Tibial artery (tissue), 4 donors: ENCODE measurements at regions not wholly inside any gene's neighbourhood (a gene's known extent, or its start where the extent isn't known, plus 50 kb on each side); places are given as distances from the start of the nearest gene placed in this dataset.

Experiments used
- DNase-seq, 2 donors: peaks; one replicate each; pipeline ENCODE4 v3.0.0-alpha.2; 2019
- H3K27ac ChIP-seq, 2 donors: fragments of 200-600 bp; sonication (generic) in 1 of 2; 1 replicate in 1 of 2; 2 replicates in 1 of 2; pipeline ENCODE4 v1.5.1; 2018 to 2019; ENCODE audit warnings: mild to moderate bottlenecking in 1 of 2
- H3K27me3 ChIP-seq, 2 donors: fragments of 200-600 bp; sonication (generic) in 1 of 2; one replicate each; pipeline versions ENCODE4 v1.5.1 to v1.6.0; 2016 to 2019
- H3K36me3 ChIP-seq, 3 donors: fragments of 200-600 bp; sonication (generic) in 2 of 3; one replicate each; pipeline ENCODE4 v1.5.1; 2016 to 2019; ENCODE audit warnings: mild to moderate bottlenecking in 2 of 3
- H3K4me1 ChIP-seq, 4 donors: fragments of 200-600 bp; sonication (generic) in 2 of 4; 1 replicate in 3 of 4; 2 replicates in 1 of 4; pipeline ENCODE4 v1.5.1; 2016 to 2019
- H3K4me3 ChIP-seq, 2 donors: fragments of 200-600 bp; sonication (generic) in 1 of 2; 1 replicate in 1 of 2; 2 replicates in 1 of 2; pipeline ENCODE4 v1.5.1; 2018 to 2019; ENCODE audit warnings: mild to moderate bottlenecking in 2 of 2
- H3K9me3 ChIP-seq, 3 donors: fragments of 200-600 bp; sonication (generic) in 1 of 3; one replicate each; pipeline ENCODE4 v1.5.1; 2016 to 2019
- intact Hi-C: fragments of 100-400 bp; cut with DNase I; formaldehyde crosslinking; loops from one replicate; pipeline ENCODE4 v1.15.0; 2023; ENCODE audit warnings: low total_unique reads
- TF ChIP-seq, protein P1 (sequence below), 2 experiments: fragments of 200-600 bp in 1 of 2; fragments of 450-650 bp in 1 of 2; IDR thresholded peaks; one replicate each; pipeline ENCODE4 v1.5.1; 2017 to 2019; ENCODE audit warnings: antibody characterized with exemption in 2 of 2, mild to moderate bottlenecking in 1 of 2, moderate library complexity in 1 of 2

DNA sequence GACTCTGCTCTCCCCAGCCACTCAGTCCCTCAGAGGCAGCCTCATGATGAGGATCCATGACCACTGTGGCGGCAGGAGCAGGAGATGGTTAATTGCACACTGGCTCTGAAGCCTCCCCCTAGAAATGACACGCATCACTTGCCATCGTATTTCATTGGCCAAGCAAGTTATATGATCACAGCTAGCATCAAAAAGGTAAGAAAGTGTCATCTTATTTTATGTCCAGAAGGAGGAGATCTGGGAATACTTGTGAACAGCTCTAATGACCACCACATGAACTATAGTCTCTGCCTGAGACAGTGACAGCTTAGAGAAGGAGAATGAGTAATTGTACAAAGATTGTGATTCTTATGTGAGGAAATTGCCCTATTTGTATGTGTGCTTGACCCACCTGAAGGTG lies 363.4 kb downstream of the NUAK1 start:
- TF ChIP-seq, protein P1, sequence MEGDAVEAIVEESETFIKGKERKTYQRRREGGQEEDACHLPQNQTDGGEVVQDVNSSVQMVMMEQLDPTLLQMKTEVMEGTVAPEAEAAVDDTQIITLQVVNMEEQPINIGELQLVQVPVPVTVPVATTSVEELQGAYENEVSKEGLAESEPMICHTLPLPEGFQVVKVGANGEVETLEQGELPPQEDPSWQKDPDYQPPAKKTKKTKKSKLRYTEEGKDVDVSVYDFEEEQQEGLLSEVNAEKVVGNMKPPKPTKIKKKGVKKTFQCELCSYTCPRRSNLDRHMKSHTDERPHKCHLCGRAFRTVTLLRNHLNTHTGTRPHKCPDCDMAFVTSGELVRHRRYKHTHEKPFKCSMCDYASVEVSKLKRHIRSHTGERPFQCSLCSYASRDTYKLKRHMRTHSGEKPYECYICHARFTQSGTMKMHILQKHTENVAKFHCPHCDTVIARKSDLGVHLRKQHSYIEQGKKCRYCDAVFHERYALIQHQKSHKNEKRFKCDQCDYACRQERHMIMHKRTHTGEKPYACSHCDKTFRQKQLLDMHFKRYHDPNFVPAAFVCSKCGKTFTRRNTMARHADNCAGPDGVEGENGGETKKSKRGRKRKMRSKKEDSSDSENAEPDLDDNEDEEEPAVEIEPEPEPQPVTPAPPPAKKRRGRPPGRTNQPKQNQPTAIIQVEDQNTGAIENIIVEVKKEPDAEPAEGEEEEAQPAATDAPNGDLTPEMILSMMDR (IDR thresholded peaks at IDR 0.05): peak in 1 of 2 experiments; percentile 39
- Histone ChIP-seq H3K4me3 (no peak overlapping the region), H3K36me3 (no peaks in the 10 kb centered on the region), H3K9me3 (no peaks in the 10 kb centered on the region), H3K27me3 (no peaks in the 10 kb centered on the region), H3K27ac (no peak overlapping the region), H3K4me1 (peaks cover 0 to 23% (median 14%) of the 10 kb centered on the region in 4 donors)
- DNase-seq: no peak
- intact Hi-C loops: no loop called here

DNA sequence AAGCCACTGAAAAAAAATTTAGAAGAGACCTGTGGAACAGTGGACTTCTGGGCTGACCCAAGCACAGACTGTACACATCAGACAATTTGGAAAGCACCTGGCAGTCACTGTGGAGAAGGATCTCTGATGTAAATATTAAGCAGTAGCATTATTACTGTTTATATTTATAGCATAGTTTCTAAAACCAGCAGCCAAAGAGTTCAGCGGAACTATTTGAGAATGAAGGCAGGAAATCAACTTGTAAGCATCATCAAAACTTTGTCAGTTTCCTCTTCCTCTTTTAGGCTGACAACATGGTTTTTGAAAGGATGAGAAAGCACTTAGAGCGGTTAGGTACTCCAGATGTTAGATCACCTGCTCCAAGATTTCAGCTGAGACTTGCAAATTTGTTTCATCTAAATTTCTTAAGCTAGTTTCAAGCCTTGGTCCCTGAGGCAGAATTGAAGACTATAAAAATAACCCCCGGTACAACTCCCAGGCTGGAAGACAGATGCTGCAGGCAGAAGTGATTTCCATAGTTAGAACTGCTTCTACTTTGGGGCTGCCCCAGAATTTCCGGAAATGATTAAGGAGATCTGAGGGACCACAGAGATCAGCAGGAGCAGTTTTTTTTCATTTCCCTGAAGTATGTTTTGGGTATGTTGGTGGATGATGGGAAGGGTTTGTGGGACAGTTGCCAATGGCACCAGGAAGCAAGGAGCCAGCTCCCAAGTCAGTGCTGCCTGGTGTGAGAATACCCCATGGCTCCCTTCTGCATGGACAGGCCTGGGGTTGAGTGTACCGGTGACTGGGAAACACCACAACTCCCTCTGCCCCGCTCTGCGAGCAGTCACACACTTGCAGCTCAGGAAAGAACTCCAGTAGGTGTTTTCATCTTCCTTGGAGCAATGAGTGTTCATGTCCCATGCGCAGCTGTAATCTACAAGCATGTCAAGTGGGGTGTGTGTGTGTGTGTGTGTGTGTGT lies 354.5 kb downstream of the NUAK1 start:
- intact Hi-C loops: no loop called here
- H3K36me3 ChIP-seq: no peaks in the 10 kb centered on the region
- H3K4me3 ChIP-seq: no peak overlapping the region
- TF ChIP-seq, protein P1 (IDR thresholded peaks at IDR 0.05): no peak
- H3K9me3 ChIP-seq: no peaks in the 10 kb centered on the region
- no peaks in the 10 kb centered on the region for H3K27me3 ChIP-seq
- no peak overlapping the region for H3K27ac ChIP-seq
- peaks cover 0 to 3% (median 0%) of the 10 kb centered on the region in 4 donors for H3K4me1 ChIP-seq
- DNase-seq: no peak

DNA sequence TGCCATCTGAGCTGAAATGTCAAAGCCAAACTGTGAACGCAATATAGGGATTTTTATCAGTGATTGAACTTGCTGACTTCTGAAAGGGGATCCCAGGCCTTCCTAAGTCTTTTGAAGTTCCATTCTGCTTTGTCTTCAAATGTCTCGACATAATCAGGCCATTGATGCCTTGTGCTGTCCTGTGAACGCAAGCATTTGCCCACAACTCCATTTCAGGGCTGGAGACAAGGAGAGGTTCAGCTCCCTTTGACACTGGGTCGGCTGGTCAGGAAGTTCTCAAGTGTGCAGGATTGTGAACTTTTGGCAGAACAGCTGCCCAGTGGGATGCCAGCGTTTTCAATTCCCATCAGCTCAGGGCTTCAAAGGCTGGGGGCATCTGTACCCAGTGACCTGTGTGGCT lies 345.3 kb downstream of the NUAK1 start:
- intact Hi-C loops: no loop called here
- peaks cover 0 to 5% (median 0%) of the 10 kb centered on the region in 3 donors for H3K9me3 ChIP-seq
- DNase-seq: no peak
- peaks cover 0 to 3% (median 0%) of the 10 kb centered on the region in 4 donors for H3K4me1 ChIP-seq
- H3K27me3 ChIP-seq: no peaks in the 10 kb centered on the region
- no peak overlapping the region for H3K4me3 ChIP-seq
- TF ChIP-seq, protein P1 (IDR thresholded peaks at IDR 0.05): no peak
- H3K27ac ChIP-seq: no peak overlapping the region
- no peaks in the 10 kb centered on the region for H3K36me3 ChIP-seq

DNA sequence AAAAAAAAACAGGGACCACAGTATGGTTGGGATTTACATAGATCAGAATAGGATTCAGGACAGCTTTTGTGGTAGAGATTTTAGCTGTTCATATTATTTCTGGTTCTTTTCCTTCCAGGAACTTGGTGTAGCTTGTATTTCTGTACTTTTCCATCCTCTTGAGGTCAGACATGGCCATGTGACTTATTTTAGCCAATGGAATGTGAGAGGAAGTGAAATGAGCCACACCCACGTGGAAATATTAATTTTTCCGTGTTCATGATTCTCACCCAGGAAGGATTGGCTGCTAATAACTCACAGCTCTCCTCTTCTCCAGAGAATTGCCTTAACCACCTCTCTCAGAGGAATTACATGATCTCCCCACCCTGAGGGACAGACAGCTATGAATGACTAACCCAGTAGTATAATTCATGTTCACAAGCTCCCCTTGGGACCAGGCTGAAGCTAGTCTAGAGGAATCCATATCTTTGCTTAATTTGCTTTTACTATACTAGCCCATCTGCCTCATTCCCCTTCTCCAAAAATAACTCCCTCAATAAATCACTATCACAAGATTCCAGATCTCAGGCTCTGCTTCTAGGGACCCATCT lies 340.4 kb downstream of the NUAK1 start:
- Histone ChIP-seq H3K27me3 (no peaks in the 10 kb centered on the region), H3K36me3 (no peaks in the 10 kb centered on the region), H3K27ac (no peak overlapping the region), H3K4me3 (no peak overlapping the region), H3K4me1 (peaks cover 0 to 12% (median 0%) of the 10 kb centered on the region in 4 donors), H3K9me3 (no peaks in the 10 kb centered on the region)
- TF ChIP-seq, protein P1 (IDR thresholded peaks at IDR 0.05): no peak
- no peak for DNase-seq
- intact Hi-C loops: no loop called here

DNA sequence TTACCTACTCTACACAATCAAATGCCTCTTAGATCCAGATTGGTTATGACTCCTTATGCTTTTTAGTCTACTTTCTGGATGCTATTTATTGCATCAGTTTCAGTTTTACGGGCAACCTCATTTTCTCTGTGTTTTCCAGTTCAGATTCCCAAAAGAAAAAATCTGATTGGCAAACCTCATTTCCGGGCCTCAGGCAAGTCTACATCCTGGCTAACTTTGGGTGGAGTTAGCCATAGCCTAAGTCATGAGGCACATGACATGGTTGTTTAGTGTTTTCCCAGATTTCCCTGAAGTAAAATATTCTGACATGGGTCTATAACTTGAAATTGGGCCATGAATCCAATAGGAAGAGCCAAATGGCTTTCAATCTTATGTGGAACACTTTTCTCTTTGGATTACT lies 339.7 kb downstream of the NUAK1 start:
- TF ChIP-seq, protein P1 (IDR thresholded peaks at IDR 0.05): no peak
- no peaks in the 10 kb centered on the region for H3K36me3 ChIP-seq
- peaks cover 0 to 12% (median 0%) of the 10 kb centered on the region in 4 donors for H3K4me1 ChIP-seq
- no peaks in the 10 kb centered on the region for H3K9me3 ChIP-seq
- intact Hi-C loops: no loop called here
- H3K27ac ChIP-seq: no peak overlapping the region
- H3K27me3 ChIP-seq: no peaks in the 10 kb centered on the region
- no peak overlapping the region for H3K4me3 ChIP-seq
- no peak for DNase-seq
